ENCODE measurements at regions not wholly inside any gene's neighbourhood (a gene's known extent, or its start where the extent isn't known, plus 50 kb on each side); places are given as distances from the start of the nearest gene placed in this dataset.

GRCh38 chr21:17386498-17386897 is 126.3 kb upstream of the CXADR start:
- Mint-ChIP-seq H3K4me1 (ENCODE audit: low read depth, unreplicated experiment) (no peaks in the 10 kb centered on the region), H3K27me3 (ENCODE audit: unreplicated experiment) (no peaks in the 10 kb centered on the region), H3K27ac (ENCODE audit: unreplicated experiment) (no peak overlapping the region), H3K4me3 (ENCODE audit: unreplicated experiment) (no peak overlapping the region), H3K36me3 (ENCODE audit: unreplicated experiment) (peaks cover 4% of the 10 kb centered on the region), H3K9me3 (ENCODE audit: unreplicated experiment) (peaks cover 2% of the 10 kb centered on the region)
- TF ChIP-seq CTCF (IDR thresholded peaks at IDR 0.05; ENCODE audit: partially characterized antibody, unreplicated experiment), result no peak
- DNase-seq, result no peak

GRCh38 chr21:17387030-17387617 is 125.7 kb upstream of the CXADR start:
- Mint-ChIP-seq H3K9me3 (ENCODE audit: unreplicated experiment) (peaks cover 2% of the 10 kb centered on the region), H3K36me3 (ENCODE audit: unreplicated experiment) (peaks cover 4% of the 10 kb centered on the region), H3K27ac (ENCODE audit: unreplicated experiment) (no peak overlapping the region), H3K4me3 (ENCODE audit: unreplicated experiment) (no peak overlapping the region), H3K4me1 (ENCODE audit: low read depth, unreplicated experiment) (no peaks in the 10 kb centered on the region), H3K27me3 (ENCODE audit: unreplicated experiment) (no peaks in the 10 kb centered on the region)
- no peak for DNase-seq
- peak; percentile 97 for TF ChIP-seq CTCF (IDR thresholded peaks at IDR 0.05; ENCODE audit: partially characterized antibody, unreplicated experiment)

- Mint-ChIP-seq H3K27me3 (ENCODE audit: unreplicated experiment) (no peaks in the 10 kb centered on the region), H3K9me3 (ENCODE audit: unreplicated experiment) (peaks cover 2% of the 10 kb centered on the region), H3K4me1 (ENCODE audit: low read depth, unreplicated experiment) (no peaks in the 10 kb centered on the region), H3K27ac (ENCODE audit: unreplicated experiment) (no peak overlapping the region), H3K36me3 (ENCODE audit: unreplicated experiment) (peaks cover 4% of the 10 kb centered on the region), H3K4me3 (ENCODE audit: unreplicated experiment) (no peak overlapping the region)
- TF ChIP-seq CTCF (IDR thresholded peaks at IDR 0.05; ENCODE audit: partially characterized antibody, unreplicated experiment), result no peak
- DNase-seq, result no peak
Measured at GRCh38 chr21:17388226-17388625, 124.6 kb upstream of the CXADR start.

- DNase-seq, result no peak
- H3K9me3 Mint-ChIP-seq (ENCODE audit: unreplicated experiment), result no peaks in the 10 kb centered on the region
- H3K27ac Mint-ChIP-seq (ENCODE audit: unreplicated experiment), result no peak overlapping the region
- no peak overlapping the region for H3K4me3 Mint-ChIP-seq (ENCODE audit: unreplicated experiment)
- H3K4me1 Mint-ChIP-seq (ENCODE audit: low read depth, unreplicated experiment), result peaks cover 3% of the 10 kb centered on the region
- H3K27me3 Mint-ChIP-seq (ENCODE audit: unreplicated experiment), result no peaks in the 10 kb centered on the region
- TF ChIP-seq CTCF (IDR thresholded peaks at IDR 0.05; ENCODE audit: partially characterized antibody, unreplicated experiment), result no peak
- peaks cover 4% of the 10 kb centered on the region for H3K36me3 Mint-ChIP-seq (ENCODE audit: unreplicated experiment)
Measured at GRCh38 chr21:17389311-17389710, 123.5 kb upstream of the CXADR start.

- H3K36me3 Mint-ChIP-seq (ENCODE audit: unreplicated experiment), result no peaks in the 10 kb centered on the region
- H3K27ac Mint-ChIP-seq (ENCODE audit: unreplicated experiment), result no peak overlapping the region
- H3K4me3 Mint-ChIP-seq (ENCODE audit: unreplicated experiment), result no peak overlapping the region
- H3K27me3 Mint-ChIP-seq (ENCODE audit: unreplicated experiment), result no peaks in the 10 kb centered on the region
- no peaks in the 10 kb centered on the region for H3K9me3 Mint-ChIP-seq (ENCODE audit: unreplicated experiment)
- DNase-seq, result no peak
- no peak for TF ChIP-seq CTCF (IDR thresholded peaks at IDR 0.05; ENCODE audit: partially characterized antibody, unreplicated experiment)
- H3K4me1 Mint-ChIP-seq (ENCODE audit: low read depth, unreplicated experiment), result peaks cover 3% of the 10 kb centered on the region
Measured at GRCh38 chr21:17390569-17390968, 122.3 kb upstream of the CXADR start.

All from glutamatergic neuron (in vitro differentiated cells).